ENCODE measurements at regions not wholly inside any gene's neighbourhood (a gene's known extent, or its start where the extent isn't known, plus 50 kb on each side); places are given as distances from the start of the nearest gene placed in this dataset.

GRCh38 chr7:17132726-17133125, 165.7 kb upstream of the AHR start:
- DNase-seq: no peak

- no peak for DNase-seq
Observed at GRCh38 chr7:17133977-17134376, 164.5 kb upstream of the AHR start.

- DNase-seq: no peak
Observed at GRCh38 chr7:17134786-17135185, 163.7 kb upstream of the AHR start.

- DNase-seq: no peak
Observed at GRCh38 chr7:17136126-17136525, 162.3 kb upstream of the AHR start.

- no peak for DNase-seq
Observed at GRCh38 chr7:17139081-17139480, 159.4 kb upstream of the AHR start.

- no peak for DNase-seq
Observed at GRCh38 chr7:17140406-17140805, 158.0 kb upstream of the AHR start.

- no peak for DNase-seq
Observed at GRCh38 chr7:17142831-17143541, 155.5 kb upstream of the AHR start.

- no peak for DNase-seq
Observed at GRCh38 chr7:17144322-17144721, 154.1 kb upstream of the AHR start.

GRCh38 chr7:17146621-17147020, 151.8 kb upstream of the AHR start:
- DNase-seq: no peak

- DNase-seq: no peak
Observed at GRCh38 chr7:17147409-17147808, 151.0 kb upstream of the AHR start.

GRCh38 chr7:17150018-17150417, 148.4 kb upstream of the AHR start:
- no peak for DNase-seq

GRCh38 chr7:17152721-17153120, 145.7 kb upstream of the AHR start:
- DNase-seq: no peak

- no peak for DNase-seq
Observed at GRCh38 chr7:17153536-17153935, 144.9 kb upstream of the AHR start.

- no peak for DNase-seq
Observed at GRCh38 chr7:17155529-17155928, 142.9 kb upstream of the AHR start.

GRCh38 chr7:17158261-17158660, 140.2 kb upstream of the AHR start:
- DNase-seq: no peak

GRCh38 chr7:17159500-17160037, 138.9 kb upstream of the AHR start:
- no peak for DNase-seq

GRCh38 chr7:17166824-17167379, 131.6 kb upstream of the AHR start:
- DNase-seq: no peak

GRCh38 chr7:17168416-17168815, 130.0 kb upstream of the AHR start:
- DNase-seq: no peak

- DNase-seq: no peak
Observed at GRCh38 chr7:17171427-17171826, 127.0 kb upstream of the AHR start.

GRCh38 chr7:17176371-17177032, 122.0 kb upstream of the AHR start:
- no peak for DNase-seq

- DNase-seq: no peak
Observed at GRCh38 chr7:17178545-17178944, 119.9 kb upstream of the AHR start.

- DNase-seq: no peak
Observed at GRCh38 chr7:17181482-17181881, 117.0 kb upstream of the AHR start.

- no peak for DNase-seq
Observed at GRCh38 chr7:17183630-17184328, 114.7 kb upstream of the AHR start.
